ENCODE measurements at regions not wholly inside any gene's neighbourhood (a gene's known extent, or its start where the extent isn't known, plus 50 kb on each side); places are given as distances from the start of the nearest gene placed in this dataset.

GRCh38 chr2:51243892-51244535, 212.1 kb upstream of the NRXN1 start:
- DNase-seq, result no peak
- H3K4me3 ChIP-seq, result no peak overlapping the region
- no peak for TF ChIP-seq CTCF (IDR thresholded peaks at IDR 0.05)
- no peaks in the 10 kb centered on the region for H3K4me1 ChIP-seq
- no peak overlapping the region for H3K27ac ChIP-seq
- no peaks in the 10 kb centered on the region for H3K9me3 ChIP-seq
- no peaks in the 10 kb centered on the region for H3K27me3 ChIP-seq (ENCODE audit: low read depth)
- intact Hi-C loops (cut with DNase I), result no loop called here
- no peaks in the 10 kb centered on the region for H3K36me3 ChIP-seq
- no peak for ATAC-seq

GRCh38 chr2:51237626-51238271, 205.8 kb upstream of the NRXN1 start:
- Histone ChIP-seq H3K27me3 (ENCODE audit: low read depth) (no peaks in the 10 kb centered on the region), H3K4me1 (no peaks in the 10 kb centered on the region), H3K27ac (no peak overlapping the region), H3K9me3 (no peaks in the 10 kb centered on the region), H3K4me3 (no peak overlapping the region), H3K36me3 (no peaks in the 10 kb centered on the region)
- ATAC-seq, result no peak
- no peak for DNase-seq
- intact Hi-C loops (cut with DNase I), result no loop called here
- TF ChIP-seq CTCF (IDR thresholded peaks at IDR 0.05), result no peak

- Histone ChIP-seq H3K27ac (no peak overlapping the region), H3K4me3 (no peak overlapping the region), H3K27me3 (ENCODE audit: low read depth) (no peaks in the 10 kb centered on the region), H3K36me3 (no peaks in the 10 kb centered on the region), H3K4me1 (no peaks in the 10 kb centered on the region), H3K9me3 (peaks cover 5% of the 10 kb centered on the region)
- intact Hi-C loops (cut with DNase I), result no loop called here
- DNase-seq (no peak), ATAC-seq (no peak)
- TF ChIP-seq CTCF (IDR thresholded peaks at IDR 0.05), result no peak
Measured at GRCh38 chr2:51232027-51232426, 200.1 kb upstream of the NRXN1 start.

GRCh38 chr2:51231071-51231470, 199.1 kb upstream of the NRXN1 start:
- intact Hi-C loops (cut with DNase I), result no loop called here
- no peak for TF ChIP-seq CTCF (IDR thresholded peaks at IDR 0.05)
- DNase-seq, result no peak
- Histone ChIP-seq H3K9me3 (peaks cover 5% of the 10 kb centered on the region), H3K36me3 (no peaks in the 10 kb centered on the region), H3K27me3 (ENCODE audit: low read depth) (no peaks in the 10 kb centered on the region), H3K4me3 (no peak overlapping the region), H3K27ac (no peak overlapping the region), H3K4me1 (no peaks in the 10 kb centered on the region)
- no peak for ATAC-seq

GRCh38 chr2:51225377-51225776, 193.4 kb upstream of the NRXN1 start:
- DNase-seq, result no peak
- intact Hi-C loops (cut with DNase I), result no loop called here
- Histone ChIP-seq H3K36me3 (no peaks in the 10 kb centered on the region), H3K4me3 (no peak overlapping the region), H3K9me3 (peaks cover 5% of the 10 kb centered on the region), H3K27me3 (ENCODE audit: low read depth) (no peaks in the 10 kb centered on the region), H3K27ac (no peak overlapping the region), H3K4me1 (no peaks in the 10 kb centered on the region)
- no peak for ATAC-seq
- no peak for TF ChIP-seq CTCF (IDR thresholded peaks at IDR 0.05)
